Liver (tissue), 8 donors: ENCODE measurements at regions not wholly inside any gene's neighbourhood (a gene's known extent, or its start where the extent isn't known, plus 50 kb on each side); places are given as distances from the start of the nearest gene placed in this dataset.

Source experiments
- DNase-seq: peaks from one replicate; pipeline ENCODE4 v3.0.0-alpha.2; 2017; ENCODE audit warnings: low spot score
- H3K27ac ChIP-seq, 2 donors: one replicate each; pipeline ENCODE4 v1.7.0; 2013; ENCODE audit warnings: inconsistent platforms in 2 of 2, low read length in 2 of 2, control low read depth in 1 of 2, low read depth in 1 of 2, mild to moderate bottlenecking in 1 of 2
- H3K27me3 ChIP-seq, 4 donors: one replicate each; pipeline versions ENCODE4 v1.6.1 to v1.7.0; 2013; ENCODE audit warnings: low read length in 3 of 4, inconsistent platforms in 1 of 4, mild to moderate bottlenecking in 1 of 4, moderate library complexity in 1 of 4; ENCODE audit not compliant: control insufficient read depth in 4 of 4, insufficient read depth in 4 of 4
- H3K36me3 ChIP-seq, 4 donors: one replicate each; pipeline versions ENCODE4 v1.6.1 to v1.7.0; 2013; ENCODE audit warnings: low read length in 3 of 4, mild to moderate bottlenecking in 3 of 4, low read depth in 1 of 4, moderate library complexity in 1 of 4; ENCODE audit not compliant: control insufficient read depth in 4 of 4, insufficient read depth in 3 of 4
- H3K4me1 ChIP-seq, 4 donors: one replicate each; pipeline versions ENCODE4 v1.6.1 to v1.7.0; 2013; ENCODE audit warnings: low read length in 3 of 4, mild to moderate bottlenecking in 3 of 4, moderate library complexity in 1 of 4; ENCODE audit not compliant: control insufficient read depth in 4 of 4, insufficient read depth in 4 of 4
- H3K4me3 ChIP-seq, 3 donors: one replicate each; pipeline versions ENCODE4 v1.6.1 to v1.7.0; 2013; ENCODE audit warnings: low read length in 3 of 3, control low read depth in 1 of 3, low read depth in 1 of 3, mild to moderate bottlenecking in 1 of 3
- H3K9ac ChIP-seq, 2 donors: one replicate each; pipeline ENCODE4 v1.7.0; 2013; ENCODE audit warnings: low read length in 2 of 2, mild to moderate bottlenecking in 2 of 2, moderate library complexity in 2 of 2, control low read depth in 1 of 2, low read depth in 1 of 2
- H3K9me3 ChIP-seq, 4 donors: one replicate each; pipeline versions ENCODE4 v1.6.1 to v1.7.0; 2013; ENCODE audit warnings: low read length in 3 of 4; ENCODE audit not compliant: control insufficient read depth in 4 of 4
- ATF3 ChIP-seq: IDR thresholded peaks from 2 replicates; pipeline ENCODE4 v1.6.1; 2016; ENCODE audit warnings: antibody characterized with exemption
- CTCF ChIP-seq: fragments of 150-350 bp; IDR thresholded peaks from 2 replicates; pipeline ENCODE4 v1.5.1; 2017; ENCODE audit warnings: improper control_type of control experiment, low read depth, low read length; ENCODE audit not compliant: missing input control
- EGR1 ChIP-seq, 2 donors: IDR thresholded peaks; 2 replicates each; pipeline ENCODE4 v1.6.1; 2016 to 2018; ENCODE audit warnings: antibody characterized with exemption in 2 of 2, low read depth in 2 of 2
- FOXA1 ChIP-seq: IDR thresholded peaks from 2 replicates; pipeline ENCODE4 v1.6.1; 2016; ENCODE audit warnings: antibody characterized with exemption
- FOXA2 ChIP-seq: IDR thresholded peaks from 2 replicates; pipeline ENCODE4 v1.6.1; 2016; ENCODE audit warnings: antibody characterized with exemption
- GABPA ChIP-seq, 2 donors: IDR thresholded peaks in 1 of 2; conservative IDR thresholded peaks in 1 of 2; 2 replicates each; pipeline ENCODE4 v1.6.1; 2016; ENCODE audit warnings: antibody characterized with exemption in 2 of 2, mild to moderate bottlenecking in 1 of 2, moderate library complexity in 1 of 2
- HNF4A ChIP-seq, 2 donors: conservative IDR thresholded peaks; 2 replicates each; pipeline ENCODE4 v1.6.1; 2016; ENCODE audit warnings: antibody characterized with exemption in 2 of 2, mild to moderate bottlenecking in 2 of 2
- HNF4G ChIP-seq: IDR thresholded peaks from 2 replicates; pipeline ENCODE4 v1.6.1; 2016; ENCODE audit warnings: antibody characterized with exemption
- JUND ChIP-seq, 2 donors: IDR thresholded peaks; 2 replicates each; pipeline ENCODE4 v1.6.1; 2016; ENCODE audit warnings: antibody characterized with exemption in 2 of 2
- NR2F2 ChIP-seq: IDR thresholded peaks from 2 replicates; pipeline ENCODE4 v1.6.1; 2016; ENCODE audit warnings: antibody characterized with exemption
- RAD21 ChIP-seq, 2 donors: IDR thresholded peaks; 2 replicates each; pipeline ENCODE4 v1.6.1; 2016; ENCODE audit warnings: antibody characterized with exemption in 2 of 2, mild to moderate bottlenecking in 2 of 2
- REST ChIP-seq: IDR thresholded peaks from 2 replicates; pipeline ENCODE4 v1.6.1; 2016; ENCODE audit warnings: antibody characterized with exemption, mild to moderate bottlenecking
- RXRA ChIP-seq, 2 donors: IDR thresholded peaks; 2 replicates each; pipeline ENCODE4 v1.6.1; 2017 to 2018; ENCODE audit warnings: antibody characterized with exemption in 2 of 2, mild to moderate bottlenecking in 1 of 2
- SP1 ChIP-seq: IDR thresholded peaks from 2 replicates; pipeline ENCODE4 v1.6.1; 2018; ENCODE audit warnings: antibody characterized with exemption, mild to moderate bottlenecking
- TAF1 ChIP-seq: conservative IDR thresholded peaks from 2 replicates; pipeline ENCODE4 v1.6.1; 2016; ENCODE audit warnings: antibody characterized with exemption, mild to moderate bottlenecking
- YY1 ChIP-seq: IDR thresholded peaks from 2 replicates; pipeline ENCODE4 v1.6.1; 2016; ENCODE audit warnings: antibody characterized with exemption, mild to moderate bottlenecking
- ZBTB33 ChIP-seq: IDR thresholded peaks from 2 replicates; pipeline ENCODE4 v1.6.1; 2016; ENCODE audit warnings: antibody characterized with exemption
- WGBS: extraction: QIAGEN DNeasy Blood & Tissue Kit; methylation state at CpG from one replicate; pipeline ENCODE4 v1.1.7; 2013; 5-methylcytosine and 5-hydroxymethylcytosine counted together
- donor health status: healthy.
- donor health status: healthy.
- donor health status: healthy.
- donor health status: healthy.
- donor health status: healthy.

- no peak for TF ChIP-seq CTCF
- TF ChIP-seq FOXA1, result no peak
- TF ChIP-seq GABPA (IDR thresholded peaks at IDR 0.05 in 1 of 2, conservative IDR thresholded peaks at IDR 0.05 in 1 of 2), result no peak
- TF ChIP-seq ATF3, result no peak
These were observed 141.3 kb upstream of the FZD8 start (continued) for GRCh38 chr10:35783305-35783838.

- Histone ChIP-seq H3K36me3 (no peaks in the 10 kb centered on the region), H3K4me3 (no peak overlapping the region), H3K9me3 (no peaks in the 10 kb centered on the region), H3K4me1 (no peaks in the 10 kb centered on the region), H3K9ac (no peak overlapping the region), H3K27me3 (peaks cover 0 to 6% (median 0%) of the 10 kb centered on the region in 4 donors), H3K27ac (no peak overlapping the region)
- 43% methylated on average over 5 of the region's 5 CpGs for WGBS
- DNase-seq, result no peak
- no peak for TF ChIP-seq FOXA1
- no peak for TF ChIP-seq HNF4G
- no peak for TF ChIP-seq HNF4A (conservative IDR thresholded peaks at IDR 0.05)
- TF ChIP-seq JUND (IDR thresholded peaks at IDR 0.05), result no peak
- TF ChIP-seq FOXA2, result no peak
- no peak for TF ChIP-seq SP1
- TF ChIP-seq ZBTB33, result no peak
- no peak for TF ChIP-seq EGR1 (IDR thresholded peaks at IDR 0.05; ENCODE audit: low read depth in 2 of 2)
- peak; percentile 9 to 33 for TF ChIP-seq RAD21 (IDR thresholded peaks at IDR 0.05)
- no peak for TF ChIP-seq TAF1
- no peak for TF ChIP-seq REST
- no peak for TF ChIP-seq YY1
- no peak for TF ChIP-seq GABPA (IDR thresholded peaks at IDR 0.05 in 1 of 2, conservative IDR thresholded peaks at IDR 0.05 in 1 of 2)
- no peak for TF ChIP-seq RXRA (IDR thresholded peaks at IDR 0.05)
- no peak for TF ChIP-seq NR2F2
- TF ChIP-seq CTCF, result peak; percentile 16
- TF ChIP-seq ATF3, result no peak
These were observed 139.5 kb upstream of the FZD8 start for GRCh38 chr10:35781643-35782035.
